ENCODE measurements at regions not wholly inside any gene's neighbourhood (a gene's known extent, or its start where the extent isn't known, plus 50 kb on each side); places are given as distances from the start of the nearest gene placed in this dataset.

- peak overlapping the region; percentile 64 for H3K4me2 ChIP-seq (ENCODE audit: low read length)
- peaks cover 12% of the 10 kb centered on the region for H3F3A ChIP-seq (ENCODE audit: low read length, unreplicated experiment)
- no peaks in the 10 kb centered on the region for H3K79me2 ChIP-seq (ENCODE audit: low read length)
- ChIA-PET CTCF (interaction anchor here (3.5 kb wide), 1 partner anchor 142 kb away, joined by 15 read pairs; no protein-coding TSS in a partner anchor), POLR2A (ENCODE audit: unreplicated experiment) (interaction anchor here (0.6 to 0.7 kb wide), 3 partner anchors 98 to 1611 kb away, joined by 3 to 4 read pairs (median 3); no protein-coding TSS in a partner anchor)
- intact Hi-C loops (cut with micrococcal nuclease) = no loop called here
- no peaks in the 10 kb centered on the region for H3K27me3 ChIP-seq (ENCODE audit: low read length)
- BruUV-seq (replicated peaks) = no TSS peak
- no peaks in the 10 kb centered on the region for H4K20me1 ChIP-seq (ENCODE audit: low read length)
- H3K4me3 ChIP-seq (ENCODE audit: low read length) = peak overlapping the region; percentile 13; the same call in 1 of the 2 replicates
- H3K4me1 ChIP-seq (ENCODE audit: insufficient read depth, low read length) = peaks cover 45% of the 10 kb centered on the region
- TF ChIP-seq EZH2 (IDR thresholded peaks at IDR 0.05; ENCODE audit: low read length, unreplicated experiment) (no peak), CTCF (conservative IDR thresholded peaks at IDR 0.05; ENCODE audit: low read depth, low read length) (no peak), EZH2phosphoT487 (IDR thresholded peaks at IDR 0.05; ENCODE audit: borderline replicate concordance, low read length) (no peak)
- DNase-seq = peak; percentile 93
- H2AFZ ChIP-seq (ENCODE audit: low read length) = peak overlapping the region; percentile 72
- ATAC-seq = peak; percentile 72
- H3K9ac ChIP-seq (ENCODE audit: low read length) = peak overlapping the region; percentile 13; the same call in 1 of the 2 replicates
- no peaks in the 10 kb centered on the region for H3K36me3 ChIP-seq (ENCODE audit: low read depth, low read length)
- H3K9me2 ChIP-seq (replicated peaks; ENCODE audit: low read length) = no peaks in the 10 kb centered on the region; the same call in 1 of the 2 replicates
- no peaks in the 10 kb centered on the region for H3K9me3 ChIP-seq (ENCODE audit: low read length)
- H3K27ac ChIP-seq (ENCODE audit: low read length) = peak overlapping the region; percentile 84
Measured at GRCh38 chr1:219670426-219671149, 57.7 kb upstream of the ZC3H11B start.

GRCh38 chr1:219669556-219669955, 56.7 kb upstream of the ZC3H11B start:
- no TSS peak for BruUV-seq (replicated peaks)
- TF ChIP-seq EZH2phosphoT487 (IDR thresholded peaks at IDR 0.05; ENCODE audit: borderline replicate concordance, low read length) = no peak
- TF ChIP-seq CTCF (conservative IDR thresholded peaks at IDR 0.05; ENCODE audit: low read depth, low read length) = no peak
- TF ChIP-seq EZH2 (IDR thresholded peaks at IDR 0.05; ENCODE audit: low read length, unreplicated experiment) = no peak
- Histone ChIP-seq H4K20me1 (ENCODE audit: low read length) (no peaks in the 10 kb centered on the region), H3F3A (ENCODE audit: low read length, unreplicated experiment) (peaks cover 12% of the 10 kb centered on the region), H3K9me2 (replicated peaks; ENCODE audit: low read length) (no peaks in the 10 kb centered on the region), H3K36me3 (ENCODE audit: low read depth, low read length) (no peaks in the 10 kb centered on the region), H3K79me2 (ENCODE audit: low read length) (no peaks in the 10 kb centered on the region), H3K27me3 (ENCODE audit: low read length) (no peaks in the 10 kb centered on the region), H2AFZ (ENCODE audit: low read length) (no peak overlapping the region), H3K9me3 (ENCODE audit: low read length) (no peaks in the 10 kb centered on the region), H3K4me2 (ENCODE audit: low read length) (peak overlapping the region; percentile 64), H3K4me3 (ENCODE audit: low read length) (no peak overlapping the region), H3K9ac (ENCODE audit: low read length) (peak overlapping the region; percentile 13; the same call in 1 of the 2 replicates), H3K4me1 (ENCODE audit: insufficient read depth, low read length) (peaks cover 45% of the 10 kb centered on the region), H3K27ac (ENCODE audit: low read length) (peak overlapping the region; percentile 84)
- ChIA-PET CTCF (interaction anchor here (3.5 kb wide), 1 partner anchor 143 kb away, joined by 15 read pairs; no protein-coding TSS in a partner anchor), POLR2A (ENCODE audit: unreplicated experiment) (no interaction called here)
- peak; percentile 23 for DNase-seq
- intact Hi-C loops (cut with micrococcal nuclease) = loop anchor here (10.0 kb wide), 1 partner anchor 605 kb away; no protein-coding TSS in a partner anchor
- ATAC-seq = no peak

All from PC-3 (cell line).